Activated CD4-positive, alpha-beta T cell treated with anti-CD3 and anti-CD28 coated beads, Interleukin-2, amount 10 ng/mL, durations not matched to agents 24 days and 14 days (primary cell): ENCODE measurements at regions not wholly inside any gene's neighbourhood (a gene's known extent, or its start where the extent isn't known, plus 50 kb on each side); places are given as distances from the start of the nearest gene placed in this dataset.

Source experiments
- DNase-seq: peaks from one replicate; pipeline ENCODE4 v3.0.0; 2022
- H3K27ac Mint-ChIP-seq: one replicate; pipeline ENCODE4 v1.8.0; 2022; ENCODE audit warnings: mild to moderate bottlenecking, mixed read lengths
- H3K27me3 Mint-ChIP-seq: one replicate; pipeline ENCODE4 v1.8.0; 2022; ENCODE audit warnings: mixed read lengths
- H3K36me3 Mint-ChIP-seq: one replicate; pipeline ENCODE4 v1.8.0; 2022; ENCODE audit warnings: low read depth, mild to moderate bottlenecking, mixed read lengths
- H3K4me1 Mint-ChIP-seq: one replicate; pipeline ENCODE4 v1.8.0; 2021; ENCODE audit warnings: mixed read lengths
- H3K4me3 Mint-ChIP-seq: one replicate; pipeline ENCODE4 v1.8.0; 2022; ENCODE audit warnings: mild to moderate bottlenecking, moderate library complexity, mixed read lengths
- H3K9me3 Mint-ChIP-seq: one replicate; pipeline ENCODE4 v1.8.0; 2021; ENCODE audit warnings: mixed read lengths
- intact Hi-C: fragments of 100-400 bp; cut with micrococcal nuclease; formaldehyde crosslinking; loops from one replicate; pipeline ENCODE4 v1.15.1; 2023

DNA sequence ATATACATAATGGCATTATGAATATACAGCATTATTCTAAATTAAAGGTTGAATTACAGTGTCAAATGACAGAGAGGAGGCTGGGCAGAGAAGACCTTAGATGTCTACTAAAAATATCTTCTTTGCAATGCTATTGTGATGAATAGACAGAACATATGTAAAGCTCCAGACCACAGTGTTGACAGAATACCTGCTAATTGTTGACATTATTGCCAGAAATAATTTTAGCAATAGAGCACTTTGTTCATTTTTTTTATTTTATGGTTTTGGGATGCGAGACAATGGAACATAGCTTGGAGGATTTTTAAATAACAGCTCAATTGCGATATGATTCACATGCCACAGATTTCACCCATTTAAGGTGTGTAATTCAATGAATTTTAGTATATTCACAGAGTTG lies 508.8 kb downstream of the PSAT1 start:
- DNase-seq: no peak
- Mint-ChIP-seq H3K27me3 (no peaks in the 10 kb centered on the region), H3K4me1 (no peaks in the 10 kb centered on the region), H3K4me3 (no peak overlapping the region), H3K27ac (no peak overlapping the region), H3K9me3 (no peaks in the 10 kb centered on the region), H3K36me3 (no peaks in the 10 kb centered on the region)
- intact Hi-C loops: no loop called here

- intact Hi-C loops: no loop called here
- H3K9me3 Mint-ChIP-seq: no peaks in the 10 kb centered on the region
Observed at GRCh38 chr9:78806492-78807160, 509.7 kb downstream of the PSAT1 start.

DNA sequence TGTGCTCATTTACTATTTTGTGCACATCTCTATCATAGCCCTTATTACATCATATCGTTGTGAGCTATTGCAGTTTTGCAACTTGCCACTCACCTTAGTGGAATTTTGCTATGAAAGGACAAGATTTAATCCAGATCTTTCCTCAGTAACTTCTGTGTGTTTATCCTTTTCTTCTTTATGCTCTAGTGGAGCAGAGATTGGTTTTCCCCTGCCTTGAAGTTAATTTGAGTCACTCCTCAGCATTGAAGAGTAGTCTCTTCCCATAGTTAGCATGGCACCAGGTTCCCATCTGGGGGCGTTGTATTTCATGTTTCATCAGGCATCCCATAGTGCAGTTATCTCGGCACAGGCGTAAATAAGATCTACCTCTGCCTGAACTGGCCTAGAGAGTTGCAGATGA lies 510.4 kb downstream of the PSAT1 start:
- Mint-ChIP-seq H3K36me3 (no peaks in the 10 kb centered on the region), H3K27me3 (no peaks in the 10 kb centered on the region), H3K9me3 (no peaks in the 10 kb centered on the region), H3K4me1 (no peaks in the 10 kb centered on the region), H3K4me3 (no peak overlapping the region), H3K27ac (no peak overlapping the region)
- no peak for DNase-seq
- intact Hi-C loops: no loop called here

More at GRCh38 chr9:78806492-78807160, 509.7 kb downstream of the PSAT1 start:
- no peak overlapping the region for H3K27ac Mint-ChIP-seq
- H3K4me3 Mint-ChIP-seq: no peak overlapping the region
- DNase-seq: no peak
- H3K36me3 Mint-ChIP-seq: no peaks in the 10 kb centered on the region
- H3K4me1 Mint-ChIP-seq: no peaks in the 10 kb centered on the region
- H3K27me3 Mint-ChIP-seq: no peaks in the 10 kb centered on the region

DNA sequence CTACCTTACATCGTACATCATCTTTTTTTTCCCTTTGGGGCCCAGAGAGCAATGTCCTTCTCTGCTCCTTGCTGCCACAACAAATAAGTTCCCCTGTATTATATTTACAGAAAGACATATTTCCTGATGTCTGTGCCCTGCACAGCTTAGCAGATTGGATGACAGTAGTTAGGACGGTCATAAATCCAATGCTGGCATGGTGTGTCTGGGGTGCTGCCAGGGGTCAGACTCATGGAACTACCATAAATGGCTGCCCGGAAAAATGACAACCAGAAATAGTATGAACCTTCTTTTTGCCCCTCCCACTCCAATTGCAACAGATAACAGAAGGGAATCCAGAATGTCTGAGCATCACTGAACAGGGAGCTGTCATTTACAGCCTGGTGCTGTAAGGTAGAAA lies 511.1 kb downstream of the PSAT1 start:
- intact Hi-C loops: no loop called here

DNA sequence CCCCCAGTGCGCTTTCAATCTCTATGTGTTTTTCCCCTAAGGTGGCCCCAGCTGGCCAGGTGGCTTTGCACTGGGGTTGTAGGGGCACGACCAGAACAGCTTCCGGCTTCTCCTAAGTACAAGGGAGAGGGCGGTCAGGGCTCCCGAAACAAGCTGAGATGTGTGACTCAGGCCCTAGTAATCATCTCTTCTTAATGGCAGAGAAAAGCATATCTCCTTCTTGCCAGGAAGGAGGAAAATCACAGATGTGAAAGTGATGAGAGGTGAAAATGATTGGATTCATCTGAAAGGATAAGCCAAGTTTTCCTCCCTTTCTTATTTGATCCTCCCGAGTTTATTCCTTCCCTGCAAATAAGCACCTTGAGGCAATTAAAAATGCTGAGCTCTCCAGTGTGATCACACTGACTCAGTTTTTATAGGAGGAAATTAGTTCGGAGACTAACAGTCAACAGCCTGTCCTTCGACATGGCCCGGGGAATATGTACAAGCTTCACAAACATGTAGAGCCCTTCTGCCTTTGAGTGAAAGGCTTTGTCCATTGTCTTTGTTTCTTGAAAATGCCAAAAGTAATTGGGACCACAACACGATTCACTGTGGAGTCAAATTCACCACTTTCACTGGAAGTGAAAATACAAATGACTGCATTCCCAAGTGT lies 514.8 kb downstream of the PSAT1 start:
- intact Hi-C loops: no loop called here
- Mint-ChIP-seq H3K27me3 (no peaks in the 10 kb centered on the region), H3K36me3 (no peaks in the 10 kb centered on the region), H3K27ac (no peak overlapping the region), H3K9me3 (no peaks in the 10 kb centered on the region), H3K4me1 (no peaks in the 10 kb centered on the region), H3K4me3 (no peak overlapping the region)
- no peak for DNase-seq

More for the DNA sequence above, 511.1 kb downstream of the PSAT1 start:
- no peaks in the 10 kb centered on the region for H3K27me3 Mint-ChIP-seq
- no peak overlapping the region for H3K4me3 Mint-ChIP-seq
- DNase-seq: no peak
- no peak overlapping the region for H3K27ac Mint-ChIP-seq
- no peaks in the 10 kb centered on the region for H3K9me3 Mint-ChIP-seq
- H3K4me1 Mint-ChIP-seq: no peaks in the 10 kb centered on the region
- no peaks in the 10 kb centered on the region for H3K36me3 Mint-ChIP-seq

GRCh38 chr9:78812665-78813064 lies 515.7 kb downstream of the PSAT1 start:
- no peaks in the 10 kb centered on the region for H3K36me3 Mint-ChIP-seq
- H3K27ac Mint-ChIP-seq: no peak overlapping the region
- H3K27me3 Mint-ChIP-seq: no peaks in the 10 kb centered on the region
- intact Hi-C loops: no loop called here
- no peaks in the 10 kb centered on the region for H3K9me3 Mint-ChIP-seq
- no peak for DNase-seq
- no peaks in the 10 kb centered on the region for H3K4me1 Mint-ChIP-seq
- H3K4me3 Mint-ChIP-seq: no peak overlapping the region

DNA sequence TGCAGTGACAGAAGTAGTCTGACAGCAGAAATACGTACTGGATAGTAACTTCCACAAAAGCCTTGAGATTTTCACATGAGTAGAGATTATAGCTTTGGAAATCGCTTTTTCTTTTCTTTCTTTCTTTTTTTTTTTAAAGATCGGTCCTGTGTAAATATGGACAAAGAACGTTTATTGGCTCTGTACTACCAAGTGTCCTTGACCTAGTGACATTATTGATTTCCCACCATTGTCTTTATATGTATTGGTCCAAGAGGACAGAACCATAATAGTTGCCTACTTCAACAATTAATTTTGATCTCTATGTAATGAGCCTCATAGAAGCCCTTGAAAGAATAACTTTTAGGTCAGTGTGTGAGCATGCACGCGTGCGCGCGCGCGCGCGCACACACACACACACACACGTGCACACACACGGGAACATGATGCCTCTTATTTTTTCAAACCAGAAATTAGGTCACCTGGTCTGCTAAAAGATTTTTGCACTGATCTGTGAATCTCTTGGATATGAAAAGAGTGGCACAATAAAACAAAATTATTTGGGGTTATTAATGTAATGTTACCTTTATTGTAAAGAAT lies 516.8 kb downstream of the PSAT1 start:
- Mint-ChIP-seq H3K9me3 (no peaks in the 10 kb centered on the region), H3K27me3 (no peaks in the 10 kb centered on the region), H3K4me3 (no peak overlapping the region), H3K36me3 (no peaks in the 10 kb centered on the region), H3K4me1 (no peaks in the 10 kb centered on the region), H3K27ac (no peak overlapping the region)
- intact Hi-C loops: no loop called here
- no peak for DNase-seq

- no peak overlapping the region for H3K27ac Mint-ChIP-seq
- peaks cover 2% of the 10 kb centered on the region for H3K4me1 Mint-ChIP-seq
- no peaks in the 10 kb centered on the region for H3K9me3 Mint-ChIP-seq
- intact Hi-C loops: no loop called here
- H3K4me3 Mint-ChIP-seq: no peak overlapping the region
- no peaks in the 10 kb centered on the region for H3K36me3 Mint-ChIP-seq
- peak; percentile 59 for DNase-seq
- H3K27me3 Mint-ChIP-seq: no peaks in the 10 kb centered on the region
Observed at GRCh38 chr9:78821126-78821822, 524.3 kb downstream of the PSAT1 start.

GRCh38 chr9:78826527-78826926 lies 529.6 kb downstream of the PSAT1 start:
- intact Hi-C loops: no loop called here
- no peak overlapping the region for H3K27ac Mint-ChIP-seq
- no peaks in the 10 kb centered on the region for H3K9me3 Mint-ChIP-seq
- H3K27me3 Mint-ChIP-seq: no peaks in the 10 kb centered on the region
- no peak for DNase-seq
- no peaks in the 10 kb centered on the region for H3K36me3 Mint-ChIP-seq
- no peak overlapping the region for H3K4me3 Mint-ChIP-seq
- H3K4me1 Mint-ChIP-seq: no peaks in the 10 kb centered on the region

DNA sequence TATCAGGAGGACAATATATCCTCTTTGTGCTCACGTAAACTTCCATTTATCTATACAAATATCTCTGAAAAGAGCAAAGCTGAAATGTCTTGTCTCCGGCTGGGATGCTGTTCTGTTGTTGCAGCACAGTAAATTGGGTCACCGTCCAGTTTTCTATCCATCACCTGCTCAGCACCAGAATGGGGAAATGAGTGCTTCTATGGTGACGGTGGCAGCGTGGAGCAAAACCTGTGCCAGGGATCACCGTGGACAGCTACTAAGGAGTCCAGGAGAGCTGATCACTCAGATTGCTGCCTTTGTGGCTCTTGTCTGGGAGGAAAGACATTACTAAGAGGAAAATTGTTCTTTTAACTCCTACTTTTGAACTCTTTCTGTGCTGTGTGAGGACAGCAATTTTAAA lies 531.6 kb downstream of the PSAT1 start:
- H3K9me3 Mint-ChIP-seq: no peaks in the 10 kb centered on the region
- DNase-seq: no peak
- H3K36me3 Mint-ChIP-seq: no peaks in the 10 kb centered on the region
- no peak overlapping the region for H3K27ac Mint-ChIP-seq
- no peak overlapping the region for H3K4me3 Mint-ChIP-seq
- intact Hi-C loops: no loop called here
- no peaks in the 10 kb centered on the region for H3K27me3 Mint-ChIP-seq
- no peaks in the 10 kb centered on the region for H3K4me1 Mint-ChIP-seq

DNA sequence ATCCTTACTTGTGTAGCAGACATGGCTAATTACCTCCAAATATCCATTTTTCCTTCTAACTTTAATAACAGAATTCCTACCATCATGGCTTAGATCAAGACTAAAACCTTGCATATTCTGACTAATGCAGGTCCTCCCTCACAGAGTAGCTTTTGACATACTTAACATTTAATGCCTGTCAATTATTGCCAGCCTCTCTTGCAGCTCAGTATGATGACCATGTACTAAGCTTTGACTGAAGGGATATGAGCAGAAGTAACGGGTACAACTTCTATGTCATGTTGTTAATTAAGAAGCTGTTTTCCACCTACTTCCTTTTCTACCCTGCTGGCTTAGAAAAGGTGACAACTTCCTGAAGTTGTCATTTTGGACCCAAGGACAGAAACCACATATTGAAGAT lies 533.4 kb downstream of the PSAT1 start:
- Mint-ChIP-seq H3K4me3 (no peak overlapping the region), H3K27me3 (no peaks in the 10 kb centered on the region), H3K27ac (no peak overlapping the region), H3K9me3 (no peaks in the 10 kb centered on the region), H3K36me3 (no peaks in the 10 kb centered on the region), H3K4me1 (no peaks in the 10 kb centered on the region)
- no peak for DNase-seq
- intact Hi-C loops: no loop called here

DNA sequence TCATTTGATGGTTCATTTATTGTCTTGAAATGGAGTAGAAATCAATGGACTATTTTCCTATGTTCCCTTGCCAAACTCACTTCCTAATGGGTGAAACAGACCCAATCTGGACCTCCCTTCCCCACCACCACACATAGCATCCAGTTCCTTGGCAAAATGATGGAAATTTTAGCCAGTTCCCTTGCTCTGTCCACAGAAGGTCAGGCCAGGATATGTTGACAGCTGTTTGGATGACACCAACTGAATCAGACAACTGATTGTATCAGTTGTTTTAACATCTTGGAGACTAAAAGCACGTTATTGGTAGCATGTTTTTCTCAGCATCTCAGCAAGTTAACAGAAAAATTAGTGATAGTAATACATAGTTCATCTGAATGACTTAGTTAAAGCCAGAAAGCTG lies 534.8 kb downstream of the PSAT1 start:
- no peaks in the 10 kb centered on the region for H3K36me3 Mint-ChIP-seq
- H3K4me3 Mint-ChIP-seq: no peak overlapping the region
- no peak for DNase-seq
- intact Hi-C loops: no loop called here
- H3K27ac Mint-ChIP-seq: no peak overlapping the region
- H3K27me3 Mint-ChIP-seq: no peaks in the 10 kb centered on the region
- H3K9me3 Mint-ChIP-seq: no peaks in the 10 kb centered on the region
- no peaks in the 10 kb centered on the region for H3K4me1 Mint-ChIP-seq

- no peaks in the 10 kb centered on the region for H3K4me1 Mint-ChIP-seq
- no peaks in the 10 kb centered on the region for H3K36me3 Mint-ChIP-seq
- H3K27me3 Mint-ChIP-seq: no peaks in the 10 kb centered on the region
- intact Hi-C loops: no loop called here
- H3K9me3 Mint-ChIP-seq: no peaks in the 10 kb centered on the region
- no peak overlapping the region for H3K4me3 Mint-ChIP-seq
- H3K27ac Mint-ChIP-seq: no peak overlapping the region
- no peak for DNase-seq
Observed at GRCh38 chr9:78835928-78836450, 539.1 kb downstream of the PSAT1 start.

GRCh38 chr9:78839252-78839651 lies 542.3 kb downstream of the PSAT1 start:
- Mint-ChIP-seq H3K4me3 (no peak overlapping the region), H3K4me1 (no peaks in the 10 kb centered on the region), H3K36me3 (no peaks in the 10 kb centered on the region), H3K9me3 (peaks cover 6% of the 10 kb centered on the region), H3K27me3 (no peaks in the 10 kb centered on the region), H3K27ac (no peak overlapping the region)
- DNase-seq: no peak
- intact Hi-C loops: no loop called here
